Gastrocnemius medialis (tissue), 4 donors: ENCODE measurements at regions not wholly inside any gene's neighbourhood (a gene's known extent, or its start where the extent isn't known, plus 50 kb on each side); places are given as distances from the start of the nearest gene placed in this dataset.

Source experiments
- POLR2A ChIP-seq, 2 donors: fragments of 450-650 bp; IDR thresholded peaks; one replicate each; pipeline ENCODE4 v1.6.1; 2017; ENCODE audit warnings: antibody characterized with exemption in 2 of 2, mild to moderate bottlenecking in 2 of 2, moderate library complexity in 2 of 2
- TF ChIP-seq, protein P1 (sequence below), 5 experiments: fragments of 450-650 bp in 3 of 5; fragments of 200-600 bp in 2 of 5; sonication (generic) in 2 of 5; IDR thresholded peaks in 4 of 5; conservative IDR thresholded peaks in 1 of 5; 1 replicate in 4 of 5; 2 replicates in 1 of 5; pipeline ENCODE4 v1.5.1; 2016 to 2019; ENCODE audit warnings: antibody characterized with exemption in 5 of 5, mild to moderate bottlenecking in 3 of 5, moderate library complexity in 3 of 5

DNA sequence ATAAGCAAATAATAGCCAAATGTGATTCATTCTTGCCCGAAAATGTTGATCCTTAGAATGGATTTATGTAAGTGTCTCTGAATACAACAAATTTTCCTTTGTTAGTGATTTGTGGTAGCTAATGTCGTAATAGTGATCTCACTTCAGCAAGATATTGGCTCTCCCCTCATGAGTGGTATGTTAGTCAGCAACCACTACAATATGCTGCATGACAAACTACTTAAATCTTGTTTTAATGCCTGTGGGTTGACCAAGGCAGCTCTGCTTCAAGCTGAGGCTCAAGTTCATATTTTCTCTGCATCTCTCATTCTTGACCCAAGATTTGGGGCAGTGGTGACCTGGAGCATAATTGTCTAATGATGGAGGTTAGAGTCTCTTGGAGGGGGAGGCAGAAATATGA is 49.8 kb upstream of the GALNT15 start:
- TF ChIP-seq, protein P1, sequence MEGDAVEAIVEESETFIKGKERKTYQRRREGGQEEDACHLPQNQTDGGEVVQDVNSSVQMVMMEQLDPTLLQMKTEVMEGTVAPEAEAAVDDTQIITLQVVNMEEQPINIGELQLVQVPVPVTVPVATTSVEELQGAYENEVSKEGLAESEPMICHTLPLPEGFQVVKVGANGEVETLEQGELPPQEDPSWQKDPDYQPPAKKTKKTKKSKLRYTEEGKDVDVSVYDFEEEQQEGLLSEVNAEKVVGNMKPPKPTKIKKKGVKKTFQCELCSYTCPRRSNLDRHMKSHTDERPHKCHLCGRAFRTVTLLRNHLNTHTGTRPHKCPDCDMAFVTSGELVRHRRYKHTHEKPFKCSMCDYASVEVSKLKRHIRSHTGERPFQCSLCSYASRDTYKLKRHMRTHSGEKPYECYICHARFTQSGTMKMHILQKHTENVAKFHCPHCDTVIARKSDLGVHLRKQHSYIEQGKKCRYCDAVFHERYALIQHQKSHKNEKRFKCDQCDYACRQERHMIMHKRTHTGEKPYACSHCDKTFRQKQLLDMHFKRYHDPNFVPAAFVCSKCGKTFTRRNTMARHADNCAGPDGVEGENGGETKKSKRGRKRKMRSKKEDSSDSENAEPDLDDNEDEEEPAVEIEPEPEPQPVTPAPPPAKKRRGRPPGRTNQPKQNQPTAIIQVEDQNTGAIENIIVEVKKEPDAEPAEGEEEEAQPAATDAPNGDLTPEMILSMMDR (IDR thresholded peaks at IDR 0.05 in 4 of 5, conservative IDR thresholded peaks at IDR 0.05 in 1 of 5) = no peak
- no peak for TF ChIP-seq POLR2A (IDR thresholded peaks at IDR 0.05)
